T-helper 2 cell treated with Interferon-gamma antibody and Interleukin-4, amounts not matched to agents 5 μg/mL and 100 μg/mL, for 36 hours (primary cell): ENCODE measurements at regions not wholly inside any gene's neighbourhood (a gene's known extent, or its start where the extent isn't known, plus 50 kb on each side); places are given as distances from the start of the nearest gene placed in this dataset.
"Not testable (repeated sequence)": the region's sequence is repeated elsewhere in the genome, so short reads cannot be mapped to it uniquely, and the experiment has no call there.

ENCODE experiments used
- DNase-seq: peaks from one replicate; pipeline ENCODE4 v3.0.0; 2021; ENCODE audit warnings: low spot score
- H3K27ac Mint-ChIP-seq: one replicate; pipeline ENCODE4 v1.8.0; 2021; ENCODE audit warnings: mild to moderate bottlenecking, mixed read lengths
- H3K27me3 Mint-ChIP-seq: one replicate; pipeline ENCODE4 v1.8.0; 2021; ENCODE audit warnings: low read depth, mixed read lengths
- H3K36me3 Mint-ChIP-seq: one replicate; pipeline ENCODE4 v1.8.0; 2021; ENCODE audit warnings: low read depth, mixed read lengths
- H3K4me1 Mint-ChIP-seq: one replicate; pipeline ENCODE4 v1.8.0; 2021; ENCODE audit warnings: low read depth, mixed read lengths
- H3K4me3 Mint-ChIP-seq: one replicate; pipeline ENCODE4 v1.8.0; 2022; ENCODE audit warnings: mild to moderate bottlenecking, moderate library complexity, mixed read lengths
- H3K9me3 Mint-ChIP-seq: one replicate; pipeline ENCODE4 v1.8.0; 2021; ENCODE audit warnings: mixed read lengths

DNA sequence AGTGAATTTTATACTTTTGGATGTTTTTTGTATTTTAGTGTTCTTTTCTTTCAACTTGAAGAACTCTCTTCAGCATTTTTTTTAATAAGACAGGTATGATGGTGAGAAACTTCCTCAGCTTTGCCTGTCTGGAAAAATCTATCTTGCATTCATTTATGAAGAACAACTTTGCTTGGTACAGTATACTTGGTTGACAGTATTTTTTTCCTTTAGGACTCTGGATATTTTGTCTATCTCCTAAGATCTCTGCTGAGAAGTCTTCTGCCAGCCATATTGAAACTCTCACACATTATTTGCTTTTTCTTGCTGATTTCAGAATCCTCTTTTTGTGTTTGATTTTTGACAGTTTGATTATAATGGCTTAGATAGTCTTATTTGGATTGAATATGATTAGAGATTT, 405.0 kb upstream of the GHITM start:
- no peaks in the 10 kb centered on the region for H3K36me3 Mint-ChIP-seq
- H3K4me1 Mint-ChIP-seq = no peaks in the 10 kb centered on the region
- H3K9me3 Mint-ChIP-seq = peaks cover 43% of the 10 kb centered on the region
- H3K27me3 Mint-ChIP-seq = no peaks in the 10 kb centered on the region
- no peak overlapping the region for H3K27ac Mint-ChIP-seq
- DNase-seq = no peak
- no peak overlapping the region for H3K4me3 Mint-ChIP-seq

DNA sequence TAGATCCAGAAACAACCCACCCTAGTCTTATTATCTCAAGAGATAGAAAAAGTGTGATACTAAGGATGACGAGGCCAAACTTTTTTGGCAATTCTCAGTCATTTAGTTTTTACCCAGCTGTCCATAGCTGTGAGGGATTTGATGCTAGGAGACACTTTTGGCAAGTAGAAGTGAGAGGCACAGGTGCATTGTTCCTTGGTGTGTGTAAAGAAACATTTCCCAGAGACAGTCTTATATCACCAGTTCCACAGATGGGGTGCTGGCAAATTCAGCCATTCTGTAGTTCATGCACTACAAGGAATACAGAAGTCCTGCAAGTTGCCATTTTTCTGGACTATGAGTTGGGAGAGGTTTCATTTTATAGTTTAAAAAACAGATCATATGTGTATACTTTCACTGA, 403.3 kb upstream of the GHITM start:
- Mint-ChIP-seq H3K27me3 (no peaks in the 10 kb centered on the region), H3K36me3 (no peaks in the 10 kb centered on the region), H3K4me1 (no peaks in the 10 kb centered on the region), H3K27ac (no peak overlapping the region), H3K4me3 (no peak overlapping the region), H3K9me3 (peaks cover 47% of the 10 kb centered on the region)
- no peak for DNase-seq

DNA sequence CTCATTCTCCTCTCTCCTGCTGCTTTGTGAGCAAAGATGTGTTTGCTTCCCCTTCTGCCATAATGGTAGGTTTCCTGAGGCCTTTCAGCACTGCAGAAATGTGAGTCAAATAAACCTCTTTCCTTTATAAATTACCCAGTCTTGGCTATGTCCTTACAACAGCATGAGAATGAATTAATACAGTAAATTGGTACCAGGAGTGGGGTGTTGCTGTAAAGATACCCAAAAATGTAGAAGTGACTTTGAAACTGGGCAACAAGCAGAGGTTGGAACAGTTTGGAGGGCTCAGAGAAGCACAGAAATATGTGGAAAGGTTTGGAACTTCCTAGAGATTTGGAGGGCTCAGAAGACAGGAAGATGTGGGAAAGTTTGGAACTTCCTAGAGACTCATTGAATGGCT, 388.7 kb upstream of the GHITM start:
- Mint-ChIP-seq H3K36me3 (no peaks in the 10 kb centered on the region), H3K4me1 (no peaks in the 10 kb centered on the region), H3K4me3 (no peak overlapping the region), H3K9me3 (peaks cover 65% of the 10 kb centered on the region), H3K27ac (no peak overlapping the region), H3K27me3 (no peaks in the 10 kb centered on the region)
- no peak for DNase-seq

DNA sequence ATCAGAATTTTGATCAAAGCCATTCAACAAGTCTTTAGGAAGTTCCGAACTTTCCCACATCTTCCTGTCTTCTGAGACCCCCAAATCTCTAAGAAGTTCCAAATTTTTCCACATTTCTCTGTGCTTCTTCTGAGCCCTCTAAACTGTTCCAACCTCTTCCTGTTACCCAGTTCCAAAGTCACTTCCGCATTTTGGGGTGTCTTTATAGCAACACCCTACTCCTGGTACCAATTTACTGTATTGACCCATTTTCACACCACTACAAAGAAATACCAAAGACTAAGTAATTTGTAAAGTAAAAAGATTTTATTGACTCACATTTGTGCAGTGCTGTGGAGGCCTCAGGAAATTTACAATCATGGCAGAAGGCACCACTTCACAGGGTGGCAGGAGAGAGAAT, 385.8 kb upstream of the GHITM start:
- no peak for DNase-seq
- no peaks in the 10 kb centered on the region for H3K27me3 Mint-ChIP-seq
- no peak overlapping the region for H3K27ac Mint-ChIP-seq
- no peaks in the 10 kb centered on the region for H3K36me3 Mint-ChIP-seq
- no peaks in the 10 kb centered on the region for H3K4me1 Mint-ChIP-seq
- H3K4me3 Mint-ChIP-seq = no peak overlapping the region
- H3K9me3 Mint-ChIP-seq = peaks cover 62% of the 10 kb centered on the region

DNA sequence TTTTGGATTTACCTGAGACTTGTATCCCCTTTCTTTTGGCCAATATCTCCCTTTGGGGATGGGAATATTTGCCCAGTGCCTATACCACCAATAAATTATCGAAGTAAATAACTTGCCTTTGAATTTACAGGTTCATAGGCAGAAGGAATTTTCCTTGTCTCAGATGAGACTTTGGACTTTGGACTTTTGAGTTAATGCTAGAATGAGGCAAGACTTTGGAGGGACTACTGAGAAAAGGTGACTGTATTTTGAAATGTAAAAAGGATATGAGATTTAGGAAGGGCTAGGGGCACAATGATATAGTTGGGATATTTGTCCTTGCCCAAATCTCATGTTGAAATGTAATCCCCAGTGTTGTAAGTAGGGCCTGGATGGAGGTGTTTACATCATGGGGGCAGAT, 384.5 kb upstream of the GHITM start:
- no peaks in the 10 kb centered on the region for H3K27me3 Mint-ChIP-seq
- H3K36me3 Mint-ChIP-seq = no peaks in the 10 kb centered on the region
- no peak for DNase-seq
- H3K9me3 Mint-ChIP-seq = peaks cover 49% of the 10 kb centered on the region
- no peak overlapping the region for H3K27ac Mint-ChIP-seq
- H3K4me1 Mint-ChIP-seq = no peaks in the 10 kb centered on the region
- H3K4me3 Mint-ChIP-seq = no peak overlapping the region

DNA sequence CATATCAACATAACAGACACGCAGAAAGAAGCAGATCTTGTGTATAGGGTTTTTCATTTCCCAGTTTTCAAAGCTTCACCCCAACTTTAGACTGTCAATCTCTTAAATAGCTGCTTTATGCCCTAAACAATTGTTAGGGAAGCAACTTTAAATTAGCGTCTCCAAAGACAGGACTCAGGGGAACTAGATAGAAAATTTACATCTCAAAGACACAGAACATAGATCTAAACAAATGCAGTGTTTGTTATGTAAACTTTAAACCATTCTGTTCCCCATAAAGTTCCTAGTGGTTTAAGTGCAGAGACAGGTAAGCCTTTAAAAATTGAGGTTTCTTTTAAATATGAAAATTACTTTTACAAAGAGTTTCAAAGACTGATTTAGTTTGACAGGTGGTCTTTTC, 379.2 kb upstream of the GHITM start:
- Mint-ChIP-seq H3K36me3 (no peaks in the 10 kb centered on the region), H3K27ac (no peak overlapping the region), H3K27me3 (no peaks in the 10 kb centered on the region), H3K9me3 (peaks cover 9% of the 10 kb centered on the region), H3K4me1 (no peaks in the 10 kb centered on the region), H3K4me3 (no peak overlapping the region)
- no peak for DNase-seq

DNA sequence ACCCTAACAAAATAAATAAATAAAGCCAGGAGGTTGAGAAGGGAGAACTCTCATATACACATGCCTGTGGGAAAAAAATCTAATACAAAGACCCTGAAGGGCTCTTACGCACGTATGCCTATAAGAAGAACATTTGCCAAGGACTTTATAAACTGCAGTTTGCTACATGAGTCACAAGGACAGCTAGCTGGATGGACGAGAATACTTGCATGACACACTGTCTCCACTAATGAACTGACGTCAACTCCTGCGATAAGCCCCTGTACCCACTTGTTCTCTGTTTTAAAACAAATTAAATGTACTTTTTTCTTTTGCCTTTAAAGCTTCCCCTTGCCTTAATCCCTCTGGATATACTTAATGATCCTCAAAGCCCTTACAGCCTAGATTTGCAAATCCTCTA, 374.6 kb upstream of the GHITM start:
- no peaks in the 10 kb centered on the region for H3K27me3 Mint-ChIP-seq
- no peaks in the 10 kb centered on the region for H3K4me1 Mint-ChIP-seq
- no peaks in the 10 kb centered on the region for H3K36me3 Mint-ChIP-seq
- H3K9me3 Mint-ChIP-seq = no peaks in the 10 kb centered on the region
- H3K27ac Mint-ChIP-seq = no peak overlapping the region
- no peak for DNase-seq
- no peak overlapping the region for H3K4me3 Mint-ChIP-seq

DNA sequence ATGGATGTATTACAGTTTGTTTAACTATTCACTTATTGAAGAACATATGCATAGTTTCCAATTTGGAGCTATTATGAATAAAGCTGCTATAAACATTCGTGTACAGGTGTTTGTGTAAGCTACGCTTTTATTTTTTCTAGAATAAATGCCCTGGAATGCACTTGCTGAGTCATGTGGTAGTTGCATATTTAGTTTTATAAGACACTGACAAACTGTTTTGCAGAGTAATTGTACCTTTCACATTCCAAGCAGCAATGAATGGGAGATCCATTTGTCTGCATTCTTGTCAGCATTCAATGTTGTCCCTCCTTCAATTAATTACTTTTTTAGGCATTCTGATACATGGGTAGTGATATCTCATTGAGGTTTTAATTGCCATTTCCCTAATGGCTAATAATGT, 373.6 kb upstream of the GHITM start:
- Mint-ChIP-seq H3K4me3 (no peak overlapping the region), H3K36me3 (no peaks in the 10 kb centered on the region), H3K27me3 (no peaks in the 10 kb centered on the region), H3K9me3 (no peaks in the 10 kb centered on the region), H3K4me1 (no peaks in the 10 kb centered on the region), H3K27ac (no peak overlapping the region)
- no peak for DNase-seq

DNA sequence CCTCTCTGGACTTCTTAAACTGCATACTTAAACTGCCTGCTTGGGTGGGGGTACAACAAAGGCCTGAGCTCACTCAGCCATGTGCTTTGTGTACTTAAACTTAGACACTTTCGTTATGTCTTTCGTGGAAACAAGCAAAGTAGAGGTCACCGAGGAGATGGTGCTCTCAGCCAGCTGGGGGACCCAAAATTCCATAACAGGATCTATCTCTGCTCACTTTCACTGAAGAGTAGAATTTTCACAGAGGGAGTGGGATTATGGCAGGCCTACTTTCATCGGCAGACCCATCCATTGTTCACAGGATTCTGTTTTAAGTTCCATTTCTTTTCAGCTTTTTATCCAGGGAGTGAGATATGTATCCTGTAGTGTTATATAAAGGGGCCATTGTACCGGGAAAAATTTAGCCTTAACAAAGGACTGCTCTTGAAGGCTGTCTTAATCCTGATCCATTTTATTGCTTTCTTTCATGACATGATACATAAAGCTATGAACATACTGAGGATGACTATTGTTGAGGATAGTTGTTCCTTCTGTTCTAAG, 370.0 kb upstream of the GHITM start:
- Mint-ChIP-seq H3K27ac (no peak overlapping the region), H3K9me3 (peaks cover 10% of the 10 kb centered on the region)

DNA sequence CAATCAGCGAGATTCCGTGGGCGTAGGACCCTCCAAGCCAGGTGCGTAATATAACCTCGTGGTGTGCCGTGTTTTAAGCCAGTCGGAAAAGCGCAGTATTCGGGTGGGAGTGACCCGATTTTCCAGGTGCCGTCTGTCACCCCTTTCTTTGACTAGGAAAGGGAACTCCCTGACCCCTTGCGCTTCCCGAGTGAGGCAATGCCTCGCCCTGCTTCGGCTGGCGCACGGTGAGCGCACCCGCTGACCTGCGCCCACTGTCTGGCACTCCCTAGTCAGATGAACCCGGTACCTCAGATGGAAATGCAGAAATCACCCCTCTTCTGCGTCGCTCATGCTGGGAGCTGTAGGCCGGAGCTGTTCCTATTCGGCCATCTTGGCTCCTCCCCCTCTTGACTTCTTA, 352.6 kb upstream of the GHITM start:
- H3K4me1 Mint-ChIP-seq, DNase-seq, H3K36me3 Mint-ChIP-seq, H3K27me3 Mint-ChIP-seq, H3K27ac Mint-ChIP-seq, H3K4me3 Mint-ChIP-seq: not testable (repeated sequence)
- peaks cover 28% of the 10 kb centered on the region for H3K9me3 Mint-ChIP-seq

More for the DNA sequence above, 370.0 kb upstream of the GHITM start:
- Mint-ChIP-seq H3K27me3 (no peaks in the 10 kb centered on the region), H3K36me3 (no peaks in the 10 kb centered on the region), H3K4me1 (no peaks in the 10 kb centered on the region), H3K4me3 (no peak overlapping the region)
- no peak for DNase-seq

DNA sequence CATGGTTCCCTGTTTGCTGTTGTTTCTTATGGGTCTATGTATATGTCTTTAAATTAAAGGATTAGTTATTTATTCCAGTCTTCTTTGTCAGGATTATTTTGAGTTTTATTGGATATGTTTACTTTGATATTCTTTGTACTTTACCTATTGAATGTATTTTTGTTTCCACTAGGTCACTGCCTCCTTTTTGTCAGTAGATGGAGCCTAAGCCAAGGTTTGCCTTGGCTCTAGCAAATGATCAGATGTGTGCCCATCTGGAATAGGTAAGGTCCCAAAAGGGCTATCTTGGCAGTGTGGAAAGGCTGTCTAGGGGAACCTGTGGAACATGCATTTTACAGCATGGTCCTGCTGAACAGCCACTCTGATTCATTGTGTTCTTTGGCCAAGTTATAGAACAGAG, 337.3 kb upstream of the GHITM start:
- H3K36me3 Mint-ChIP-seq = no peaks in the 10 kb centered on the region
- H3K4me1 Mint-ChIP-seq = no peaks in the 10 kb centered on the region
- H3K27ac Mint-ChIP-seq = no peak overlapping the region
- H3K4me3 Mint-ChIP-seq = no peak overlapping the region
- H3K9me3 Mint-ChIP-seq = no peaks in the 10 kb centered on the region
- no peaks in the 10 kb centered on the region for H3K27me3 Mint-ChIP-seq
- DNase-seq = no peak

DNA sequence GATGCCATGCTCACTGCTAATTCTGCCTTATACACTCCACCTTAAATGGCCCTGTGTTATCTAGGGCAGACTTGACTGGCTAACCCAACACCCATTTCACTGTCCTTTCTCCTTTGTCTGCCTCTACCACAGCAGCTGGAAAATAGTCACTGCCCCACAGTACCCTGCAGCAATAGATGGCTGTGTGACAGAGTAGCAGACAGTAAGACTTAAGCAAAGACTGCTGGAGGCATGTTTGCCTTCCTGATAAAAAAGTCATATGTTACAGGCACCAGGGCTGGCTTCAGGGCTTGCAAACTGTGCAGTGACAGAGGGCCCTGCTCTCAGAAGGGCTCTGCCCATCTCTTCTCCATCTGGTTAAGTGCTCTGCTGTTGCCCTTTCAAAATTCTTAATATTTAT, 332.6 kb upstream of the GHITM start:
- H3K4me3 Mint-ChIP-seq = no peak overlapping the region
- H3K36me3 Mint-ChIP-seq = no peaks in the 10 kb centered on the region
- no peak overlapping the region for H3K27ac Mint-ChIP-seq
- H3K9me3 Mint-ChIP-seq = no peaks in the 10 kb centered on the region
- no peaks in the 10 kb centered on the region for H3K27me3 Mint-ChIP-seq
- no peak for DNase-seq
- no peaks in the 10 kb centered on the region for H3K4me1 Mint-ChIP-seq

DNA sequence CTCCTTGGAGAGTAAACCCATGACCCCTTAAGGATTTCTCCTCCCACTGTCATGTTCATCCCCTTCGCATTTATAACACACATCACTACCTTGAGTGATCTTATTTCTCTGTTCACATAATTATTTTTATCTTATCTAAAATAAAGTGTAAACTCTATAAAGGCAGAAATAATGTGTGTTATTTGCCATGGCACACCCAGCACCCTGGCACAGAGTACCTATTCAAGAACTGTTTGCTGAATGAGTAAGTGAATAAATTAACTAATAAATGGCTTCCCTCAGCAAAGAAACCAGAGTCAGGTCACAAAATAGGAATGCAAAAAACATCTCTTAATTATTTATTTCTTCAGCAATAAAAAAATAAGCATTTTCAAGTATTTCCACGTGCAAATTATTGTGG, 330.3 kb upstream of the GHITM start:
- H3K4me3 Mint-ChIP-seq = no peak overlapping the region
- H3K27me3 Mint-ChIP-seq = no peaks in the 10 kb centered on the region
- no peak for DNase-seq
- H3K9me3 Mint-ChIP-seq = no peaks in the 10 kb centered on the region
- no peaks in the 10 kb centered on the region for H3K36me3 Mint-ChIP-seq
- no peaks in the 10 kb centered on the region for H3K4me1 Mint-ChIP-seq
- no peak overlapping the region for H3K27ac Mint-ChIP-seq

DNA sequence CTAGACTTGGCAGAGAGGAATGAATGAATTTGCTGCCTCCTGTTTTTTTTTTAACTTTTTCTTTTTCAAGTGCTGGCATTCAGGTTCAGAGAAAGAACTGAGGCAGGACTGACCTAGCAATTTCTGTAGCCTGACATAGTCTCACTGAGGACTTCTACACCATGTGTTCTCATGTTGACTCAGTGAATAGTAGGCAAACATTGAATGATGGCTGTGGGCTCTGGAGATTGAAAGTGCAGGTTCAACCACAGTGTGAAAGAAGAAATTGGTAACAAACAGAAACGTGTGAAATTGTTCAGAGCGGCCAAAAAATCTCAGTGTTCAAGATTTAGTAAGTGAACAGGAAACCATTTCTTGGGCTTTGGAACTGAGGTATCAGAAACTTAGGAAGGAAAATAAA, 322.4 kb upstream of the GHITM start:
- H3K4me3 Mint-ChIP-seq = no peak overlapping the region
- H3K27ac Mint-ChIP-seq = no peak overlapping the region
- no peaks in the 10 kb centered on the region for H3K36me3 Mint-ChIP-seq
- no peaks in the 10 kb centered on the region for H3K4me1 Mint-ChIP-seq
- H3K9me3 Mint-ChIP-seq = no peaks in the 10 kb centered on the region
- DNase-seq = no peak
- no peaks in the 10 kb centered on the region for H3K27me3 Mint-ChIP-seq

DNA sequence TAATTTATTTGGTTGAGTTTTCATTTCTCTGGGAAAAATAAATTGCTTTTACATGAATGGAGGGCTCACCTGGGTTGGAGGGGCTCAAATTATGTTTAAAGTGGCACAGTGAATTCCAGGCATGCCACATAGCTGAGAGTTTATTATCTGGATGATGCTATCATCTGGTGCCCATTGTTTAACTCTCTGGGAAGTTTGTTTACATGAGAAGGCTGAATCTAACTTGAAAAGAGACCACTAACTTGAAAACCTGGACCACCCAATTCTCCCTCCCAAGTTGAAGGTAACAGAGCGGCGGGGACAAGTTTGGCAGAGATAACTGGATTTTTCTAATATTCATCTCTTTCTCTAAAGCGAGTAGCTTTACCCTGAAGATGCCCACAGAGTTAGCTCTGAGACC, 321.5 kb upstream of the GHITM start:
- Mint-ChIP-seq H3K4me3 (no peak overlapping the region), H3K4me1 (no peaks in the 10 kb centered on the region), H3K27ac (no peak overlapping the region), H3K9me3 (no peaks in the 10 kb centered on the region), H3K27me3 (no peaks in the 10 kb centered on the region), H3K36me3 (no peaks in the 10 kb centered on the region)
- no peak for DNase-seq
